IMR-90 (cell line): ENCODE measurements at regions not wholly inside any gene's neighbourhood (a gene's known extent, or its start where the extent isn't known, plus 50 kb on each side); places are given as distances from the start of the nearest gene placed in this dataset.

Experiments used
- ATAC-seq: fragments of 200-7000 bp; cut with Tn5 transposase; 2 replicates; pipeline ENCODE4 v1.9.1; 2020; ENCODE audit warnings: low read depth, mild to moderate bottlenecking, moderate library complexity
- BruUV-seq: library from RNA; stranded (reverse); fragments of 400-500 nt; replicated peaks from 2 replicates; lab custom pipeline; 2021; lab: Mats Ljungman, UMichigan
- CTCF ChIA-PET: fragments of 300-600 bp; formaldehyde crosslinking; extraction: SDS; loops from one replicate; lab custom pipeline; 2021; ENCODE audit warnings: antibody characterized with exemption; lab: Yijun Ruan, JAX
- POLR2A ChIA-PET: fragments of 300-600 bp; sonication (Branson Sonifier 250); formaldehyde crosslinking; loops from one replicate; lab custom pipeline; 2022; ENCODE audit warnings: antibody characterized with exemption; ENCODE audit not compliant: unreplicated experiment; lab: Charles Lee
- DNase-seq: peaks from one replicate; pipeline ENCODE4 v3.0.0; 2013
- H2AFZ ChIP-seq: replicated peaks from 2 replicates; pipeline ENCODE3; 2013; ENCODE audit warnings: low read length, mild to moderate bottlenecking; ENCODE audit not compliant: poor library complexity
- H2AK5ac ChIP-seq: 2 replicates; pipeline ENCODE4 v1.6.1; 2013; ENCODE audit warnings: low read depth, low read length, inconsistent platforms
- H2AK9ac ChIP-seq: replicated peaks from 2 replicates; pipeline ENCODE3; 2013; ENCODE audit warnings: mild to moderate bottlenecking, low read depth, low read length, moderate library complexity; ENCODE audit not compliant: poor library complexity
- H2BK120ac ChIP-seq: 2 replicates; pipeline ENCODE4 v1.6.1; 2013; ENCODE audit warnings: low read depth, low read length, inconsistent platforms
- H2BK15ac ChIP-seq: 3 replicates; pipeline ENCODE4 v1.6.1; 2013; ENCODE audit warnings: low read depth, low read length, inconsistent platforms
- H2BK20ac ChIP-seq: 2 replicates; pipeline ENCODE4 v1.6.1; 2013; ENCODE audit warnings: low read depth, mild to moderate bottlenecking, inconsistent platforms, low read length, moderate library complexity
- H2BK5ac ChIP-seq: 2 replicates; pipeline ENCODE4 v1.6.1; 2013; ENCODE audit warnings: mild to moderate bottlenecking, low read depth, low read length, inconsistent platforms; ENCODE audit not compliant: poor library complexity, severe bottlenecking
- H3K14ac ChIP-seq: replicated peaks from 2 replicates; pipeline ENCODE4 v1.6.1; 2013; ENCODE audit warnings: low read depth, low read length, inconsistent platforms
- H3K18ac ChIP-seq: 2 replicates; pipeline ENCODE4 v1.6.1; 2013; ENCODE audit warnings: low read depth, low read length, control low read depth
- H3K23ac ChIP-seq: 2 replicates; pipeline ENCODE4 v1.6.1; 2013; ENCODE audit warnings: low read depth, low read length, inconsistent platforms
- H3K27ac ChIP-seq: 2 replicates; pipeline ENCODE4 v1.5.1; 2013; ENCODE audit warnings: mild to moderate bottlenecking, control low read depth, low read length; ENCODE audit not compliant: insufficient read depth
- H3K27me3 ChIP-seq: 2 replicates; pipeline ENCODE4 v1.6.1; 2013; ENCODE audit warnings: low read length; ENCODE audit not compliant: control insufficient read depth, insufficient read depth
- H3K36me3 ChIP-seq: 2 replicates; pipeline ENCODE4 v1.6.1; 2013; ENCODE audit warnings: low read length, mixed read lengths; ENCODE audit not compliant: control insufficient read depth, insufficient read depth
- H3K4ac ChIP-seq: 2 replicates; pipeline ENCODE4 v1.6.1; 2013; ENCODE audit warnings: low read depth, low read length, inconsistent platforms
- H3K4me1 ChIP-seq: 2 replicates; pipeline ENCODE4 v1.6.1; 2013; ENCODE audit warnings: low read length, mixed read lengths; ENCODE audit not compliant: control insufficient read depth, insufficient read depth
- H3K4me2 ChIP-seq: 2 replicates; pipeline ENCODE4 v1.6.1; 2013; ENCODE audit warnings: low read depth, mild to moderate bottlenecking, control low read depth, low read length, moderate library complexity
- H3K4me3 ChIP-seq: 2 replicates; pipeline ENCODE4 v1.5.1; 2013; ENCODE audit warnings: low read depth, mild to moderate bottlenecking, control low read depth, low read length, moderate library complexity; ENCODE audit not compliant: insufficient read depth
- H3K56ac ChIP-seq: 2 replicates; pipeline ENCODE4 v1.6.1; 2013; ENCODE audit warnings: low read length, inconsistent platforms; ENCODE audit not compliant: insufficient read depth; ENCODE audit errors: extremely low read depth
- H3K79me1 ChIP-seq, 2 experiments: 2 replicates each; pipeline ENCODE4 v1.6.1; 2013; ENCODE audit warnings: low read length in 2 of 2, inconsistent platforms in 1 of 2, low read depth in 1 of 2
- H3K9ac ChIP-seq: 2 replicates; pipeline ENCODE4 v1.6.1; 2013; ENCODE audit warnings: low read depth, low read length, control low read depth
- H3K9me1 ChIP-seq: 2 replicates; pipeline ENCODE4 v1.6.1; 2013; ENCODE audit warnings: low read length, inconsistent platforms; ENCODE audit not compliant: insufficient read depth
- H3K9me3 ChIP-seq: 2 replicates; pipeline ENCODE4 v1.6.1; 2013; ENCODE audit warnings: low read length; ENCODE audit not compliant: control insufficient read depth, insufficient read depth
- H4K20me1 ChIP-seq: 2 replicates; pipeline ENCODE4 v1.6.1; 2013; ENCODE audit warnings: low read length, inconsistent platforms; ENCODE audit not compliant: insufficient read depth
- H4K5ac ChIP-seq: 2 replicates; pipeline ENCODE4 v1.6.1; 2013; ENCODE audit warnings: mild to moderate bottlenecking, low read depth, low read length, control low read depth
- H4K8ac ChIP-seq, 2 experiments: 2 replicates each; pipeline ENCODE4 v1.6.1; 2013; ENCODE audit warnings: low read depth in 2 of 2, low read length in 2 of 2, control low read depth in 1 of 2, inconsistent platforms in 1 of 2
- H4K91ac ChIP-seq: 2 replicates; pipeline ENCODE4 v1.6.1; 2013; ENCODE audit warnings: low read depth, low read length, inconsistent platforms; ENCODE audit not compliant: insufficient read depth
- MXI1 ChIP-seq: IDR thresholded peaks from 2 replicates; pipeline ENCODE4 v1.6.1; 2012; ENCODE audit warnings: low read depth, mild to moderate bottlenecking, low read length, moderate library complexity, borderline replicate concordance
- WGBS, 2 experiments: methylation state at CpG; one replicate each; pipeline versions ENCODE4 v1.1.5 to v1.1.7; 2013; ENCODE audit warnings: missing lambda C conversion rate in 2 of 2; ENCODE audit not compliant: insufficient read length in 1 of 2; ENCODE audit errors: extremely low coverage in 2 of 2; 5-methylcytosine and 5-hydroxymethylcytosine counted together
- dilution Hi-C: fragments of 300-500 bp; cut with HindIII; formaldehyde crosslinking; loops from one replicate; pipeline ENCODE4 v1.14.3; 2018; ENCODE audit warnings: low sequenced_read_pairs; ENCODE audit not compliant: unreplicated experiment
- in situ Hi-C: fragments of 300-500 bp; cut with MboI; formaldehyde crosslinking; loops from 3 replicates; pipeline ENCODE4 v1.14.3; 2019; ENCODE audit warnings: low sequenced_read_pairs, inconsistent platforms, mixed read lengths
- intact Hi-C: fragments of 100-400 bp; cut with micrococcal nuclease; formaldehyde crosslinking; loops from 2 replicates; pipeline ENCODE4 v1.10.0; 2022

DNA sequence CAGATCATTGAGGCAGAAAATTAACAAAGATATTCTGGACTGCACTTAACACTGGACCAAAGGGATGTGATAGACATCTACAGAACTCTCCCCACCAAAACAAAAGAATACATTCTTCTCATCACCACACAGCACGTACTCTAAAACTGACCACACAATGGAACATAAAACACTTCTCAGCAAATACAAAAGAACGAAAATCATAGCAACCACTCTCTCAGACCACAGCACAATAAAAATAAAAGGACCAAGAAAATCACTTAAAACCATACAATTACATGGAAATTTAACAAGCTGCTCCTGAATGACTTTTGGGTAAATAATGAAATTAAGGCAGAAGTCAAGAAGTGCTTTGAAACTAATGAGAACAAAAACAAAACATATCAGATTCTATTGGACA lies 254.0 kb upstream of the STXBP6 start:
- H3K79me1 ChIP-seq: no peaks in the 10 kb centered on the region
- H3K27ac ChIP-seq: no peak overlapping the region
- ATAC-seq (no peak), DNase-seq (no peak)
- ChIA-PET CTCF (no interaction called here), POLR2A (no interaction called here)
- in situ Hi-C loops: no loop called here
- no peaks in the 10 kb centered on the region for H4K20me1 ChIP-seq
- no peak overlapping the region for H4K91ac ChIP-seq
- H3K4ac ChIP-seq: no peak overlapping the region
- dilution Hi-C loops: no loop called here
- no peak overlapping the region for H2BK20ac ChIP-seq
- H3K9me3 ChIP-seq: 0 out of 2 replicates have a peak, but pooled peaks cover 5% of the 10 kb centered on the region
- TF ChIP-seq MXI1: no peak
- no peak overlapping the region for H2AK9ac ChIP-seq
- H3K9me1 ChIP-seq: no peaks in the 10 kb centered on the region
- no peak overlapping the region for H2BK15ac ChIP-seq
- H3K56ac ChIP-seq: no peak overlapping the region
- H4K8ac ChIP-seq: no peak overlapping the region
- no peak overlapping the region for H2BK120ac ChIP-seq
- intact Hi-C loops: no loop called here
- no peaks in the 10 kb centered on the region for H3K27me3 ChIP-seq
- no peak overlapping the region for H3K23ac ChIP-seq
- no peak overlapping the region for H3K4me2 ChIP-seq
- H3K9ac ChIP-seq: no peak overlapping the region
- no peak overlapping the region for H3K4me3 ChIP-seq
- no peak overlapping the region for H2AK5ac ChIP-seq
- H3K18ac ChIP-seq: no peak overlapping the region
- BruUV-seq: no TSS peak
- H3K36me3 ChIP-seq: no peaks in the 10 kb centered on the region
- no CpG with 5 or more reads among the region's 2 CpGs for WGBS, 2 experiments
- no peak overlapping the region for H2AFZ ChIP-seq
- no peaks in the 10 kb centered on the region for H3K4me1 ChIP-seq
- no peak overlapping the region for H2BK5ac ChIP-seq
- no peak overlapping the region for H4K5ac ChIP-seq
- H3K14ac ChIP-seq: no peak overlapping the region
